ENCODE measurements at regions not wholly inside any gene's neighbourhood (a gene's known extent, or its start where the extent isn't known, plus 50 kb on each side); places are given as distances from the start of the nearest gene placed in this dataset.

DNA sequence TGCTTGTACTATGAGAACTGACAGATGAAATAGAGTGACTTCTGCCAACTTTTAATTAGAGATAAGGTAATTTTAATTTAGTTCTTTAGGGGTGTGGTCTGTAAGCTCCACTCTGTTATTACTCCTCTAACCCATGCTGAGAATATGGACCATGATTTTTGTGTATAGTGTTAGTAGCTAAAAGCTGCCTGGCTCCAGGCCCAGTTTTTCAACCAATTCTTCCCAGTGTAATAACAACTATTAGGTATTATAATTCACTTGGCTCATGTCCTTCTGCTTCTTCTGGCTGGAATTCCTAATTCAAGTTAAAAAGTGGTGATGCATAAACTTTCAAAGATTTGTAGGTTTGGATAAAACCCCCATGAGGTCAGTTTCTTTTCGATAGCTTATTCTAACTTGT, 216.3 kb downstream of the ISL1 start:
- TF ChIP-seq, protein P1, sequence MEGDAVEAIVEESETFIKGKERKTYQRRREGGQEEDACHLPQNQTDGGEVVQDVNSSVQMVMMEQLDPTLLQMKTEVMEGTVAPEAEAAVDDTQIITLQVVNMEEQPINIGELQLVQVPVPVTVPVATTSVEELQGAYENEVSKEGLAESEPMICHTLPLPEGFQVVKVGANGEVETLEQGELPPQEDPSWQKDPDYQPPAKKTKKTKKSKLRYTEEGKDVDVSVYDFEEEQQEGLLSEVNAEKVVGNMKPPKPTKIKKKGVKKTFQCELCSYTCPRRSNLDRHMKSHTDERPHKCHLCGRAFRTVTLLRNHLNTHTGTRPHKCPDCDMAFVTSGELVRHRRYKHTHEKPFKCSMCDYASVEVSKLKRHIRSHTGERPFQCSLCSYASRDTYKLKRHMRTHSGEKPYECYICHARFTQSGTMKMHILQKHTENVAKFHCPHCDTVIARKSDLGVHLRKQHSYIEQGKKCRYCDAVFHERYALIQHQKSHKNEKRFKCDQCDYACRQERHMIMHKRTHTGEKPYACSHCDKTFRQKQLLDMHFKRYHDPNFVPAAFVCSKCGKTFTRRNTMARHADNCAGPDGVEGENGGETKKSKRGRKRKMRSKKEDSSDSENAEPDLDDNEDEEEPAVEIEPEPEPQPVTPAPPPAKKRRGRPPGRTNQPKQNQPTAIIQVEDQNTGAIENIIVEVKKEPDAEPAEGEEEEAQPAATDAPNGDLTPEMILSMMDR (IDR thresholded peaks at IDR 0.05), result no peak
- TF ChIP-seq POLR2A (IDR thresholded peaks at IDR 0.05), result no peak

Data from body of pancreas (tissue), 4 donors.